HCT116 (cell line): ENCODE measurements at regions not wholly inside any gene's neighbourhood (a gene's known extent, or its start where the extent isn't known, plus 50 kb on each side); places are given as distances from the start of the nearest gene placed in this dataset.

Experiments used
- CTCF ChIP-seq, 3 experiments: fragments of 200-600 bp in 1 of 3; sonication (generic) in 1 of 3; IDR thresholded peaks in 2 of 3; conservative IDR thresholded peaks in 1 of 3; 2 replicates each; pipeline ENCODE4 v1.5.1; 2012 to 2017; ENCODE audit warnings: low read depth in 2 of 3, low read length in 2 of 3, antibody characterized with exemption in 1 of 3, borderline replicate concordance in 1 of 3, control low read depth in 1 of 3, mild to moderate bottlenecking in 1 of 3, mixed read lengths in 1 of 3, mixed run types in 1 of 3, moderate library complexity in 1 of 3; ENCODE audit not compliant: insufficient read depth in 1 of 3
- EGR1 ChIP-seq: IDR thresholded peaks from 2 replicates; pipeline ENCODE4 v1.6.1; 2012; ENCODE audit warnings: low read depth
- EZH2 ChIP-seq: fragments of 200-600 bp; sonication (generic); IDR thresholded peaks from 2 replicates; pipeline ENCODE4 v1.6.1; 2017; ENCODE audit warnings: antibody characterized with exemption, mixed run types
- POLR2AphosphoS5 ChIP-seq: IDR thresholded peaks from 2 replicates; pipeline ENCODE4 v1.6.1; 2011; ENCODE audit warnings: mild to moderate bottlenecking, low read depth, low read length, moderate library complexity
- TCF7L2 ChIP-seq: IDR thresholded peaks from 2 replicates; pipeline ENCODE4 v1.7.0; 2011; ENCODE audit warnings: borderline replicate concordance, inconsistent platforms; ENCODE audit not compliant: insufficient read depth, insufficient read length; ENCODE audit errors: extremely low read depth

- TF ChIP-seq TCF7L2 = no peak
- TF ChIP-seq POLR2AphosphoS5 = no peak
- TF ChIP-seq EZH2 = no peak
- peak in 1 of 3 experiments; percentile 20; a peak in 1 of 6 replicates for TF ChIP-seq CTCF (IDR thresholded peaks at IDR 0.05 in 2 of 3, conservative IDR thresholded peaks at IDR 0.05 in 1 of 3; ENCODE audit: borderline replicate concordance in 1 of 3, insufficient read depth in 1 of 3, low read depth in 2 of 3, low read length in 2 of 3)
- no peak for TF ChIP-seq EGR1
Observed at GRCh38 chr13:70714993-70715392, 606.7 kb upstream of the KLHL1 start.
